ENCODE measurements at regions not wholly inside any gene's neighbourhood (a gene's known extent, or its start where the extent isn't known, plus 50 kb on each side); places are given as distances from the start of the nearest gene placed in this dataset.

DNA sequence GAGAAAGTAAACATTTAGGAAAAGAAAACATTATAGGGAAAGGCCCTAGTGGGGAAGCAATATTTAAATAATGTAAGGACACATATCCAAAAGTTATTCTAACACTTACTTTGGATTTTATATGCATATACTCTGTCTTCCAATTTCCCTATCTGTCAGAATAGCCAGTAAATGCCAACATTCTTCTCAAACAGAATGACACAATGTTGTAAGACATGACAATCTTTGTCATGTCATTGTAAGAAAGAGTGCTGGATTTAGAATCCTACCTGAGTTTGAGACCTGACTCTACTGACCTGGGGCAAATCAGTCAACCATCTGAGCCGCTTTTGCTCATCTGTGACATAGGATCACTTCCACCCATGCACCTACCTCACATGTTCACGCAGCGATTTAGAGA, 198.3 kb downstream of the PHLDA1 start:
- TF ChIP-seq POLR2AphosphoS5 (IDR thresholded peaks at IDR 0.05; ENCODE audit: low read depth, low read length) (no peak), SIN3A (IDR thresholded peaks at IDR 0.05; ENCODE audit: borderline replicate concordance, insufficient read depth, low read length) (no peak), REST (IDR thresholded peaks at IDR 0.05; ENCODE audit: insufficient read depth in 1 of 2, low read depth in 2 of 2, low read length in 2 of 2) (no peak)

Data from PFSK-1 (cell line).